ENCODE measurements at regions not wholly inside any gene's neighbourhood (a gene's known extent, or its start where the extent isn't known, plus 50 kb on each side); places are given as distances from the start of the nearest gene placed in this dataset.

DNA sequence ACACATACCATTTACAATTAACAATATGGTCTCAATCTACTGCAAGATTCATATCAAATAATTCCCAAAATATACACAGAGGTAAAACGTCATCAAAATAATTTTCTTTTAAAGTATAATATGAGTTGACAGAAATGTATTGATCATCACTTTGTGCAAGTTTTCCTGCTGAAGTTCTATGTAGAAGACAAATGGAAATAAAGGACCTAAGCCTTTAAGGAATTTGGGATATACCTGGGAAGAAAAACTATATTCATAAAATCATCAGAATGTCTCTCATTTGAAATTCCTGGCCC is 61.1 kb upstream of the DAAM1 start:
- Histone ChIP-seq H3K4me3 (replicated peaks in 1 of 3; ENCODE audit: insufficient read depth in 1 of 3, low read depth in 2 of 3, low read length in 3 of 3) (no peak overlapping the region), H3K9ac (ENCODE audit: insufficient read depth, low read depth, low read length) (no peak overlapping the region), H3K9me3 (ENCODE audit: low read length) (no peaks in the 10 kb centered on the region), H3K36me3 (replicated peaks in 1 of 2; ENCODE audit: control insufficient read depth in 1 of 2, insufficient read depth in 2 of 2, low read length in 2 of 2) (no peaks in the 10 kb centered on the region), H3K4me1 (ENCODE audit: insufficient read depth, low read length) (no peaks in the 10 kb centered on the region), H4K20me1 (ENCODE audit: insufficient read depth, low read length) (no peaks in the 10 kb centered on the region), H3K4me2 (ENCODE audit: low read depth, low read length) (no peak overlapping the region), H3K79me2 (ENCODE audit: insufficient read depth, low read length) (no peaks in the 10 kb centered on the region), H3K27me3 (ENCODE audit: control insufficient read depth in 1 of 2, insufficient read depth in 2 of 2, low read length in 2 of 2) (no peaks in the 10 kb centered on the region), H2AFZ (ENCODE audit: low read length) (no peak overlapping the region), H3K27ac (ENCODE audit: extremely low read length, insufficient read depth, low read length) (no peak overlapping the region)
- ChIA-PET CTCF (ENCODE audit: low intra/inter-chr PET ratio, low total read pairs) (interaction anchor here (3.3 kb wide), 1 partner anchor 317 kb away, joined by 70 read pairs; no protein-coding TSS in a partner anchor), POLR2A (no interaction called here)
- 0% methylated on average over 1 of the region's 1 CpG for WGBS (ENCODE audit: low lambda C conversion rate)
- FAIRE-seq (no peak), ATAC-seq (no peak), DNase-seq (ENCODE audit: low spot score) (no peak)
- intact Hi-C loops (cut with micrococcal nuclease; ENCODE audit: unreplicated experiment) (loop anchor here (1.0 to 5.0 kb wide), 5 partner anchors 61 to 317 kb away; partner anchors contain the start of gene DAAM1), in situ Hi-C loops (cut with HindIII; ENCODE audit: extremely low pct_ligation_motif_present, low pct_unique_long_range_greater_than_20kb) (loop anchor here (5.0 kb wide), 1 partner anchor 315 kb away; no protein-coding TSS in a partner anchor)
- BruUV-seq (replicated peaks): no TSS peak
- TF ChIP-seq MAFK (conservative IDR thresholded peaks at IDR 0.05 in 1 of 2, IDR thresholded peaks at IDR 0.05 in 1 of 2; ENCODE audit: low read length in 2 of 2) (0 out of 4 replicates have a peak, but pooled peaks of 1 of the 2 experiments have one; percentile 1), ZNF34 (CRISPR knock-in tag; IDR thresholded peaks at IDR 0.05; ENCODE audit: borderline replicate concordance) (no peak), MED1 (CRISPR knock-in tag; IDR thresholded peaks at IDR 0.05) (no peak), ZNF326 (CRISPR knock-in tag; IDR thresholded peaks at IDR 0.05; ENCODE audit: borderline replicate concordance) (no peak), MLLT10 (CRISPR knock-in tag; IDR thresholded peaks at IDR 0.05) (no peak), NR2F6 (IDR thresholded peaks at IDR 0.05) (no peak), NR2F6 (CRISPR knock-in tag; IDR thresholded peaks at IDR 0.05) (no peak), SP1 (IDR thresholded peaks at IDR 0.05) (no peak), SP1 (CRISPR knock-in tag; IDR thresholded peaks at IDR 0.05) (no peak), ZNF24 (IDR thresholded peaks at IDR 0.05) (no peak), ZNF207 (IDR thresholded peaks at IDR 0.05; ENCODE audit: borderline replicate concordance) (no peak), ZNF234 (CRISPR knock-in tag; conservative IDR thresholded peaks at IDR 0.05) (no peak), FOXA3 (CRISPR knock-in tag; IDR thresholded peaks at IDR 0.05) (no peak)
- TF ChIP-seq, protein P1, sequence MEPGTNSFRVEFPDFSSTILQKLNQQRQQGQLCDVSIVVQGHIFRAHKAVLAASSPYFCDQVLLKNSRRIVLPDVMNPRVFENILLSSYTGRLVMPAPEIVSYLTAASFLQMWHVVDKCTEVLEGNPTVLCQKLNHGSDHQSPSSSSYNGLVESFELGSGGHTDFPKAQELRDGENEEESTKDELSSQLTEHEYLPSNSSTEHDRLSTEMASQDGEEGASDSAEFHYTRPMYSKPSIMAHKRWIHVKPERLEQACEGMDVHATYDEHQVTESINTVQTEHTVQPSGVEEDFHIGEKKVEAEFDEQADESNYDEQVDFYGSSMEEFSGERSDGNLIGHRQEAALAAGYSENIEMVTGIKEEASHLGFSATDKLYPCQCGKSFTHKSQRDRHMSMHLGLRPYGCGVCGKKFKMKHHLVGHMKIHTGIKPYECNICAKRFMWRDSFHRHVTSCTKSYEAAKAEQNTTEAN (CRISPR knock-in tag; conservative IDR thresholded peaks at IDR 0.05): no peak
- TF ChIP-seq, protein P2, sequence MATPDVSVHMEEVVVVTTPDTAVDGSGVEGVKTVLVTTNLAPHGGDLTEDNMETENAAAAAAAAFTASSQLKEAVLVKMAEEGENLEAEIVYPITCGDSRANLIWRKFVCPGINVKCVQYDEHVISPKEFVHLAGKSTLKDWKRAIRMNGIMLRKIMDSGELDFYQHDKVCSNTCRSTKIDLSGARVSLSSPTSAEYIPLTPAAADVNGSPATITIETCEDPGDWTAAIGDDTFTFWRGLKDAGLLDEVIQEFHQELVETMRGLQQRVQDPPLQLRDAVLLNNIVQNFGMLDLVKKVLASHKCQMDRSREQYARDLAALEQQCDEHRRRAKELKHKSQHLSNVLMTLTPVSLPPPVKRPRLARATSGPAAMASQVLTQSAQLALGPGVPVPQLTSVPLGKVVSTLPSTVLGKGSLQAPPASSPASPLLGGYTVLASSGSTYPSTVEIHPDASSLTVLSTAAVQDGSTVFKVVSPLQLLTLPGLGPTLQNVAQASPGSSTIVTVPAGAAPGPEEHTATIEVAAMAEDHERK (CRISPR knock-in tag; IDR thresholded peaks at IDR 0.05; ENCODE audit: low read depth): no peak
- TF ChIP-seq, protein P3, sequence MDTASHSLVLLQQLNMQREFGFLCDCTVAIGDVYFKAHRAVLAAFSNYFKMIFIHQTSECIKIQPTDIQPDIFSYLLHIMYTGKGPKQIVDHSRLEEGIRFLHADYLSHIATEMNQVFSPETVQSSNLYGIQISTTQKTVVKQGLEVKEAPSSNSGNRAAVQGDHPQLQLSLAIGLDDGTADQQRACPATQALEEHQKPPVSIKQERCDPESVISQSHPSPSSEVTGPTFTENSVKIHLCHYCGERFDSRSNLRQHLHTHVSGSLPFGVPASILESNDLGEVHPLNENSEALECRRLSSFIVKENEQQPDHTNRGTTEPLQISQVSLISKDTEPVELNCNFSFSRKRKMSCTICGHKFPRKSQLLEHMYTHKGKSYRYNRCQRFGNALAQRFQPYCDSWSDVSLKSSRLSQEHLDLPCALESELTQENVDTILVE (CRISPR knock-in tag; IDR thresholded peaks at IDR 0.05): no peak
- TF ChIP-seq, protein P4, sequence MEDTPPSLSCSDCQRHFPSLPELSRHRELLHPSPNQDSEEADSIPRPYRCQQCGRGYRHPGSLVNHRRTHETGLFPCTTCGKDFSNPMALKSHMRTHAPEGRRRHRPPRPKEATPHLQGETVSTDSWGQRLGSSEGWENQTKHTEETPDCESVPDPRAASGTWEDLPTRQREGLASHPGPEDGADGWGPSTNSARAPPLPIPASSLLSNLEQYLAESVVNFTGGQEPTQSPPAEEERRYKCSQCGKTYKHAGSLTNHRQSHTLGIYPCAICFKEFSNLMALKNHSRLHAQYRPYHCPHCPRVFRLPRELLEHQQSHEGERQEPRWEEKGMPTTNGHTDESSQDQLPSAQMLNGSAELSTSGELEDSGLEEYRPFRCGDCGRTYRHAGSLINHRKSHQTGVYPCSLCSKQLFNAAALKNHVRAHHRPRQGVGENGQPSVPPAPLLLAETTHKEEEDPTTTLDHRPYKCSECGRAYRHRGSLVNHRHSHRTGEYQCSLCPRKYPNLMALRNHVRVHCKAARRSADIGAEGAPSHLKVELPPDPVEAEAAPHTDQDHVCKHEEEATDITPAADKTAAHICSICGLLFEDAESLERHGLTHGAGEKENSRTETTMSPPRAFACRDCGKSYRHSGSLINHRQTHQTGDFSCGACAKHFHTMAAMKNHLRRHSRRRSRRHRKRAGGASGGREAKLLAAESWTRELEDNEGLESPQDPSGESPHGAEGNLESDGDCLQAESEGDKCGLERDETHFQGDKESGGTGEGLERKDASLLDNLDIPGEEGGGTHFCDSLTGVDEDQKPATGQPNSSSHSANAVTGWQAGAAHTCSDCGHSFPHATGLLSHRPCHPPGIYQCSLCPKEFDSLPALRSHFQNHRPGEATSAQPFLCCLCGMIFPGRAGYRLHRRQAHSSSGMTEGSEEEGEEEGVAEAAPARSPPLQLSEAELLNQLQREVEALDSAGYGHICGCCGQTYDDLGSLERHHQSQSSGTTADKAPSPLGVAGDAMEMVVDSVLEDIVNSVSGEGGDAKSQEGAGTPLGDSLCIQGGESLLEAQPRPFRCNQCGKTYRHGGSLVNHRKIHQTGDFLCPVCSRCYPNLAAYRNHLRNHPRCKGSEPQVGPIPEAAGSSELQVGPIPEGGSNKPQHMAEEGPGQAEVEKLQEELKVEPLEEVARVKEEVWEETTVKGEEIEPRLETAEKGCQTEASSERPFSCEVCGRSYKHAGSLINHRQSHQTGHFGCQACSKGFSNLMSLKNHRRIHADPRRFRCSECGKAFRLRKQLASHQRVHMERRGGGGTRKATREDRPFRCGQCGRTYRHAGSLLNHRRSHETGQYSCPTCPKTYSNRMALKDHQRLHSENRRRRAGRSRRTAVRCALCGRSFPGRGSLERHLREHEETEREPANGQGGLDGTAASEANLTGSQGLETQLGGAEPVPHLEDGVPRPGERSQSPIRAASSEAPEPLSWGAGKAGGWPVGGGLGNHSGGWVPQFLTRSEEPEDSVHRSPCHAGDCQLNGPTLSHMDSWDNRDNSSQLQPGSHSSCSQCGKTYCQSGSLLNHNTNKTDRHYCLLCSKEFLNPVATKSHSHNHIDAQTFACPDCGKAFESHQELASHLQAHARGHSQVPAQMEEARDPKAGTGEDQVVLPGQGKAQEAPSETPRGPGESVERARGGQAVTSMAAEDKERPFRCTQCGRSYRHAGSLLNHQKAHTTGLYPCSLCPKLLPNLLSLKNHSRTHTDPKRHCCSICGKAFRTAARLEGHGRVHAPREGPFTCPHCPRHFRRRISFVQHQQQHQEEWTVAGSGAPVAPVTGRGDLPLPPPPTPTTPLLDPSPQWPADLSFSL (CRISPR knock-in tag; IDR thresholded peaks at IDR 0.05): no peak

All from HepG2 (cell line).